ENCODE measurements at regions not wholly inside any gene's neighbourhood (a gene's known extent, or its start where the extent isn't known, plus 50 kb on each side); places are given as distances from the start of the nearest gene placed in this dataset.

- Histone ChIP-seq H3K79me2 (ENCODE audit: insufficient read depth) (no peaks in the 10 kb centered on the region), H3K9me2 (no peaks in the 10 kb centered on the region), H2AFZ (ENCODE audit: low read depth) (no peak overlapping the region), H4K20me1 (ENCODE audit: insufficient read depth) (no peaks in the 10 kb centered on the region), H3K9me3 (no peaks in the 10 kb centered on the region), H3K27me3 (ENCODE audit: insufficient read depth) (no peaks in the 10 kb centered on the region), H3K9ac (no peak overlapping the region), H3K27ac (ENCODE audit: low read depth in 2 of 2, low read length in 1 of 2) (no peak overlapping the region), H3F3A (replicated peaks; ENCODE audit: insufficient read depth) (no peaks in the 10 kb centered on the region), H3K4me2 (no peak overlapping the region), H3K4me3 (ENCODE audit: low read depth in 2 of 2, low read length in 1 of 2) (no peak overlapping the region), H3K36me3 (replicated peaks in 1 of 2; ENCODE audit: control insufficient read depth in 1 of 2, insufficient read depth in 2 of 2, low read length in 1 of 2) (no peaks in the 10 kb centered on the region), H3K4me1 (ENCODE audit: control insufficient read depth in 1 of 2, insufficient read depth in 2 of 2, low read depth in 1 of 2, low read length in 1 of 2) (no peaks in the 10 kb centered on the region)
- ChIA-PET CTCF (no interaction called here), POLR2A (no interaction called here)
- DNase-seq = no peak
- TF ChIP-seq TCF12 (IDR thresholded peaks at IDR 0.05) = no peak
- TF ChIP-seq, protein P1, sequence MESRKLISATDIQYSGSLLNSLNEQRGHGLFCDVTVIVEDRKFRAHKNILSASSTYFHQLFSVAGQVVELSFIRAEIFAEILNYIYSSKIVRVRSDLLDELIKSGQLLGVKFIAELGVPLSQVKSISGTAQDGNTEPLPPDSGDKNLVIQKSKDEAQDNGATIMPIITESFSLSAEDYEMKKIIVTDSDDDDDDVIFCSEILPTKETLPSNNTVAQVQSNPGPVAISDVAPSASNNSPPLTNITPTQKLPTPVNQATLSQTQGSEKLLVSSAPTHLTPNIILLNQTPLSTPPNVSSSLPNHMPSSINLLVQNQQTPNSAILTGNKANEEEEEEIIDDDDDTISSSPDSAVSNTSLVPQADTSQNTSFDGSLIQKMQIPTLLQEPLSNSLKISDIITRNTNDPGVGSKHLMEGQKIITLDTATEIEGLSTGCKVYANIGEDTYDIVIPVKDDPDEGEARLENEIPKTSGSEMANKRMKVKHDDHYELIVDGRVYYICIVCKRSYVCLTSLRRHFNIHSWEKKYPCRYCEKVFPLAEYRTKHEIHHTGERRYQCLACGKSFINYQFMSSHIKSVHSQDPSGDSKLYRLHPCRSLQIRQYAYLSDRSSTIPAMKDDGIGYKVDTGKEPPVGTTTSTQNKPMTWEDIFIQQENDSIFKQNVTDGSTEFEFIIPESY (IDR thresholded peaks at IDR 0.05; ENCODE audit: borderline replicate concordance, low read depth) = no peak
- no peak for TF ChIP-seq RCOR1 (IDR thresholded peaks at IDR 0.05; ENCODE audit: low read length)
- no peak for TF ChIP-seq RFX5 (IDR thresholded peaks at IDR 0.05; ENCODE audit: low read length)
- no peak for TF ChIP-seq GATA2 (CRISPR knock-in tag; IDR thresholded peaks at IDR 0.05)
- TF ChIP-seq EZH2phosphoT487 (IDR thresholded peaks at IDR 0.05; ENCODE audit: borderline replicate concordance, low read depth) = no peak
- TF ChIP-seq RXRA (IDR thresholded peaks at IDR 0.05; ENCODE audit: borderline replicate concordance, low read depth) = no peak
- TF ChIP-seq YY1 (IDR thresholded peaks at IDR 0.05; ENCODE audit: low read depth) = no peak
- TF ChIP-seq EP300 (IDR thresholded peaks at IDR 0.05; ENCODE audit: borderline replicate concordance in 1 of 2, low read depth in 1 of 2, low read length in 1 of 2) = no peak
- no peak for TF ChIP-seq USF1 (IDR thresholded peaks at IDR 0.05; ENCODE audit: borderline replicate concordance, low read depth)
- TF ChIP-seq SMC3 (IDR thresholded peaks at IDR 0.05; ENCODE audit: low read depth, low read length) = no peak
- TF ChIP-seq ELF1 (IDR thresholded peaks at IDR 0.05) = no peak
- no peak for TF ChIP-seq NRF1 (IDR thresholded peaks at IDR 0.05; ENCODE audit: low read depth, low read length)
- TF ChIP-seq CHD2 (IDR thresholded peaks at IDR 0.05; ENCODE audit: low read length, partially characterized antibody) = no peak
- no peak for TF ChIP-seq MEF2A (IDR thresholded peaks at IDR 0.05; ENCODE audit: borderline replicate concordance, low read depth)
- no peak for TF ChIP-seq POLR2AphosphoS5 (IDR thresholded peaks at IDR 0.05; ENCODE audit: low read depth, low read length)
- no peak for TF ChIP-seq FOSL2 (IDR thresholded peaks at IDR 0.05; ENCODE audit: borderline replicate concordance, low read depth)
- TF ChIP-seq, protein P2, sequence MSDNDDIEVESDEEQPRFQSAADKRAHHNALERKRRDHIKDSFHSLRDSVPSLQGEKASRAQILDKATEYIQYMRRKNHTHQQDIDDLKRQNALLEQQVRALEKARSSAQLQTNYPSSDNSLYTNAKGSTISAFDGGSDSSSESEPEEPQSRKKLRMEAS (IDR thresholded peaks at IDR 0.05; ENCODE audit: low read depth) = no peak
- TF ChIP-seq, protein P3, sequence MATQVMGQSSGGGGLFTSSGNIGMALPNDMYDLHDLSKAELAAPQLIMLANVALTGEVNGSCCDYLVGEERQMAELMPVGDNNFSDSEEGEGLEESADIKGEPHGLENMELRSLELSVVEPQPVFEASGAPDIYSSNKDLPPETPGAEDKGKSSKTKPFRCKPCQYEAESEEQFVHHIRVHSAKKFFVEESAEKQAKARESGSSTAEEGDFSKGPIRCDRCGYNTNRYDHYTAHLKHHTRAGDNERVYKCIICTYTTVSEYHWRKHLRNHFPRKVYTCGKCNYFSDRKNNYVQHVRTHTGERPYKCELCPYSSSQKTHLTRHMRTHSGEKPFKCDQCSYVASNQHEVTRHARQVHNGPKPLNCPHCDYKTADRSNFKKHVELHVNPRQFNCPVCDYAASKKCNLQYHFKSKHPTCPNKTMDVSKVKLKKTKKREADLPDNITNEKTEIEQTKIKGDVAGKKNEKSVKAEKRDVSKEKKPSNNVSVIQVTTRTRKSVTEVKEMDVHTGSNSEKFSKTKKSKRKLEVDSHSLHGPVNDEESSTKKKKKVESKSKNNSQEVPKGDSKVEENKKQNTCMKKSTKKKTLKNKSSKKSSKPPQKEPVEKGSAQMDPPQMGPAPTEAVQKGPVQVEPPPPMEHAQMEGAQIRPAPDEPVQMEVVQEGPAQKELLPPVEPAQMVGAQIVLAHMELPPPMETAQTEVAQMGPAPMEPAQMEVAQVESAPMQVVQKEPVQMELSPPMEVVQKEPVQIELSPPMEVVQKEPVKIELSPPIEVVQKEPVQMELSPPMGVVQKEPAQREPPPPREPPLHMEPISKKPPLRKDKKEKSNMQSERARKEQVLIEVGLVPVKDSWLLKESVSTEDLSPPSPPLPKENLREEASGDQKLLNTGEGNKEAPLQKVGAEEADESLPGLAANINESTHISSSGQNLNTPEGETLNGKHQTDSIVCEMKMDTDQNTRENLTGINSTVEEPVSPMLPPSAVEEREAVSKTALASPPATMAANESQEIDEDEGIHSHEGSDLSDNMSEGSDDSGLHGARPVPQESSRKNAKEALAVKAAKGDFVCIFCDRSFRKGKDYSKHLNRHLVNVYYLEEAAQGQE (IDR thresholded peaks at IDR 0.05; ENCODE audit: low read depth, low read length) = no peak
- TF ChIP-seq MXI1 (IDR thresholded peaks at IDR 0.05; ENCODE audit: low read depth, low read length) = no peak
- WGBS (ENCODE audit: low lambda C conversion rate) = 14% methylated on average over 3 of the region's 3 CpGs
Observed at GRCh38 chr14:53751650-53752049, 205.0 kb downstream of the BMP4 start.
